ENCODE measurements at regions not wholly inside any gene's neighbourhood (a gene's known extent, or its start where the extent isn't known, plus 50 kb on each side); places are given as distances from the start of the nearest gene placed in this dataset.

DNA sequence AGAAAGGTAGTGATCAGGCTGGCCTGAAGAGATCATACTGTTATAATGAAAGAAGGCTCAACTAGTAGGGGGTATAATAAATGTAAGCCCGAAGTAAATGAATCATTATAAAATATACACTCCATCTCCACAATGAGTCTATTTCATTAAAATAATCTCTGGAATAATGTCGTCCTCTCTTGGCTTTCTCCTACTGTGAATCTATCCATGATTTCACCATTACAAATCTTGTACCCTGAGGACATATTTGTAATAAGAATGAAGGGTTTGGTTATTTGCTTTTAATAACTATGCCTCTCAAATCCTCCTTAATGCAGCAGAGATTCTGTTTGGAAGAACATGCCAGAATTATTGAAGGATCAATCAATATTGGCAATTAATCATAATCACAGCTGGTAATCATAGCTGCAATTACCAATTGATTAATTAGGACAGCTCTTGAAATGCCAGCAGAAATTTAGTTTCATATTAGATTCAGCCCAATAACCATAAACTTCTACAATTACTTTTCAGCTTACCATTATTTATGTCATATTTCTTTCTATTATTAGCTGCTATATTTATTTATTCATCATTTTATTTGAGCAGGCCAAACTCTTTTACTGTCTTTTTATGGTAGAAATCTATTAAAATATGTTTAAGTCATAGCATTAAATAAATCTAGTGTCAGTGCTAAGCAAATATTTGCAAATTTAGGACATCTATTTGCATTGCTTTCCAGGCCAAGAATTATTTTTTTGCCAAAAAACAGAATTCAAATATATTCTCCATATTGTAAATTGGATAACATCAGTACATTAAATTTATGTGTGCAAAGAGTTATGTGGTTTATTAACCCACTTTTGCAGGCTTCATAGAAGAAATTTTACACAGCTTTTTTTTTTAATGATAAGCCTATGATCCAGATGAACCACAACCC is 588.4 kb upstream of the LRRC4C start:
- no peak for DNase-seq (ENCODE audit: low read depth)

DNA sequence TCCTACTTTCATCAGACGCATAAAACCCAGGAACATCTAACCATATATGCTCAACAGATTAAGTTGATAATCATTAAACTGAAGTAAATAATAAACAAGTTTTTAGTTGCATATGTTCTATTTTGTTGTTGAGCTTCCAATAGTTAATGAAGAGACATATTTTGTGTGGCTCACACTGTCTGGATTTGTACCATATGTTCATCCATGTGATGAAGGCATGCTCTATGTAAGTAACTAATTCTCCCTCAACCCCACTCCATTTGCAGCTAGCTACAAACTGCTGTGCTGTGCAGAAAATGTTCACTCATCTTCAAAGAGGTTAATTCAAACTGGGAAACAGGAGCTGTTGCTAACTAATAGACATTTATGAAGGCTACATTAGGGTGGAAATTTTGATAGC is 589.7 kb upstream of the LRRC4C start:
- no peak for DNase-seq (ENCODE audit: low read depth)

DNA sequence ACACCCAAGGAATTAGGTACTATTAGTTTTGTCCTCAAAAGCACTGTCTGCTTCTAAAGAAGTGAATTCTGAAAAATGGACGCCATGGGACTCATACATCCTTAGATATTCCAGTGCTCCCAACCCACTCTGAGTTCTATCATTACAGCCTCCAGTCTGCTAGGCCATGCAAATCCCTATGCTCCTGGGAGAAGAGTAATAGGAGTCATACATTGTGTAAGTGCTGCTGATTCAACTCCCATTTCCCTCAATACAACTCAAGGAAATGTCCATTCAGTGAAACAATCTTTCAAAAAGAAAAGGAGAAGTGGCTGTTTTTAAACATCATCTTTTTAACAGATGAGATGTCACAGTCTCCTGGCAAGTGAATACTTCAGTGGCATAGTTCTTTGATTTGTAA is 590.2 kb upstream of the LRRC4C start:
- no peak for DNase-seq (ENCODE audit: low read depth)

DNA sequence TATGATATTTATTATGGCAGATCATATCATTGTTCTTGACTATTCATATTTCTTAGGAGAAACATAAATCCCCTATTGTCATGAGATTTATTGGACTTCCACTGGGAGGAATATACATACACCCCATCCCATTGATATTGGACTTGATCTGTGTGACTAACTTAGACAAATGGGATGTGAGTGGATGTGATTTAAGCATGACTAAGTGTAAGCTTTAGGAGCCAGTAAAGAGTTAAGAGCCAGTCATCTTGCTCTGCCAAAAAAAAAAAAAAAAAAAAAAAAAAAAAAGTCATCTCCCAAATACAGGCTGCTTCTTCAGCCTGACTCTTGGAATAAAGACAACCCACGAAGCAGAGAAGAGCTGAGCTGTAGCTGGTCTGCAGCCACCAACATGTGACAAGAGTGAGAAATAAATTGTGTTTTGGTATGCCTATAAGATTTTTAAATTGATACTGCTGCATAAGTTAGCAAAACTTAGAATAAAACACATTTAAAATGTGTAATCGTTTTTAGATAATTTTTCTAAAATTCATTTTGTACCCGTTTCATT is 595.0 kb upstream of the LRRC4C start:
- no peak for DNase-seq (ENCODE audit: low read depth)

DNA sequence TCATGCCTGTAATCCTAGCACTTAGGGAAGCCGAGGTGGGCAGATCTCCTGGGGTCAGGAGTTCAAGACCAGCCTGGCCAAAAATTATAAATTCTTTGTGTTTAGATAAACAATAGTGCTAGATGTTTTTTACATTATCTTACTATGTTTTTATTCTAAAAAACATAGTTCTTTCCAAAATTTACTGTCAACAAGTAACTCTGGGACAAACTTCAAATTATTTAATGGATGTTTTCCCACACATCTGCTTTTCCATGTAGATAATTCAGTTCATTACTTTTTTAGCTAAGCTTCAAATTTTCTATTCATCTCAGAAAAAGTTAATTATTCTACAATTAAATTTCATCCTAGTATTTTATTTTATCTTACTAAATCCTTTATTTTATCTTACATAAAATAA is 596.2 kb upstream of the LRRC4C start:
- DNase-seq (ENCODE audit: low read depth), result no peak

DNA sequence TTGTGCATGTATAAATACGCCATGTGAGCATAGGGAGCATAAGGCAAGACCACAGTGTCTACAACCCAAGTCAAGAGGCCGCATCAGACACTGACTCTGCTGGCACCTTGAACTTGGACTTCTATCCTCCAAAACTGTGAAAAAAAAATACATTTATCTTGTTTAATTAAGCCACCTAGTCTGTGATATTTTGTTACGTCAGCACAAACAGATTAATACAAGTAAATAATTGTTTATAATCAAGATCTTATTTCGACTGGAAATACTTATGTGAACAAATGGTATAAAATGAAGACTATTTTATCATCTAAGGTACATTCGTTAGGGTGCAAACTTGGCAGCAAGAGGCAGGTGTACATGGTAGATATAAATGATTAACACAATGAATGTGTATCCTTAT is 599.3 kb upstream of the LRRC4C start:
- DNase-seq (ENCODE audit: low read depth), result no peak

DNA sequence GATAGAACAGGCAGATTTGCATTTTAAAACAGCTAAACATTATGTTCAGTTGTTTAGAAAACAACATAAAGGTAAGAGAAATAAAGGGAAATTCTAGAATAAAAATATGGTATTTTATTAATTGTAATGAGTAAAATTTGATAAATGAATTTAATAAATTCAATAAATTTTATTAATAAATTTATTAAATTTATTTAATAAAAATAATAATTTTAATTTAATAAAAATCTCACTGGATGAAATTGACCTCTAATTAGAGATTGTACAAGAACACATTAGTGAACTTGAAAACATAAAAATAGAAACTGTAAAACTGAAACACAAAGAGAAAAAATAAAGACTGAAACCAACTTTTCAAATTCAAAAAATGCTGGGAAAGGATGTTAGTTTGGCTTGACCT is 605.7 kb upstream of the LRRC4C start:
- no peak for DNase-seq (ENCODE audit: low read depth)

DNA sequence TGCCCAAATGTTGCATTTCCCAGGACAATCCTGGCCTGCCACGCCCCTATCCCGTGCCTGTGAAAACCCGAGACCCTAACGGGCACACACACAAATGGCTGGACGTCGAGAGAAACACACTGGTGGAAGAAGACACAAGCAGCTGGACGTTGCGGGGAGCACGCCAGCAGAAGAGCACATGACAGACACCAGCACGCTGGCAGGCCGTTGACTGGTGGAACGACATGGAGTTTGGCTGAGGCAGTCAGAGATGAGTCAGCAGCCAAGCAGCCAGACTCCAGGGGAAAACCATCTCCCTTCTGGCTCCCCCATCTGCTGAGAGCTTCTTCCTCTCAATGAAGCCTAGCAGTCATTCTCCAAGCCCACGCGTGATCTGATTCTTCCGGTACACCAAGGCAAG is 606.7 kb upstream of the LRRC4C start:
- DNase-seq (ENCODE audit: low read depth), result no peak

DNA sequence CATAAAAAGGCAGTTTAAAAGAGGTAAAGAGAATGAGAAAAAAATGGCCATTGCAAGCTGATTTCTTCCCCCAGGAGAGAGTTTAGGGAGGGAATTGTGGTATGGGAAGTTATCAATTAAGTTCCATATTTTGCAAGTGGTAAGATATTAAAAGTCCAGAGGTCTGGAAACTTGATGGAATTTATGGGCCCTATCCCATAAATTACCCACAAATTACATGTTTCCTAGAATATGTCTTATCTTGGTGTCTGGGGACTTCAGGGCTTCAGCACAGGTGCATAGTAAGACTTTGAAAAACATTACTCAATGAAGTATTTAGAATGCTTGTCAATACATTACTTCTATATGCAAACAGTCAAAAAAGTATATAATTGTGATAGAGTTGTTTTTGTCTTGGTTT is 614.9 kb upstream of the LRRC4C start:
- no peak for DNase-seq (ENCODE audit: low read depth)

DNA sequence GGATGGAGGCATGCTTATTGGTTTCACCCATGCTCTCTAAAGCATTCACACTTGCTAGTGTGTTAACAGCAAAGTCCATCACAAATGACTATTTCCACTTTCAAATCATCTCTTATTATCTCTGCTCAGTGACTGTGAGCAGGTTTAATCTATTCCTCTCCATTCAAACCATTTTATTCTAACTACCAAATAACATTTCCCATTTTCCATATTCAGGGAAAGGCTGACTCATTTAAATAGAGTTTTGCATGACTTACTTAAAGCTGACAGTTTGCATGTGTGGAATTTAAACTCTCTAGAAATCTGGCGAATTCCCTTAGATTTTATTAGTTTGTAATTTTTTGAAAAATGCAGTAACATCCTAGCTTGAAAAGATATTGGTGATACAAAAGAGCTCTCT is 615.7 kb upstream of the LRRC4C start:
- DNase-seq (ENCODE audit: low read depth), result no peak

DNA sequence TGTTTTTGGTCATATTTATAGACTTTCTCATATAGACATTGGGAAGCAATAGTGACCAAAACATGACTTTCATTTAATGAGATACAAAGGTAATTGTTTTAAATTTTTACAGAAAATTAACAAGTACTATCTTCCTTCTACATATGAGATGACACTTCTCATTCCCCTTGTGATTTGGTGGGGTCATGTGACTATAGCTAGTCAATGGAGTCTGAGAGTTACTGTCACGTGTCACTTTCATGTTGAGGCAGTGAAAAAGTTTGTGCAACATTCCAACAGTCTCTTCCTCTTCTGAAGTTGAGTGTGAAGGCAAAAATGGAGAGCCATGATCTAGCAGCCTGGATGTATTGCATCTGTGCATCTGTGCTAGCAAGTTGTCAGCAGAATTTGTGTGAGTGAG is 618.3 kb upstream of the LRRC4C start:
- no peak for DNase-seq (ENCODE audit: low read depth)

DNA sequence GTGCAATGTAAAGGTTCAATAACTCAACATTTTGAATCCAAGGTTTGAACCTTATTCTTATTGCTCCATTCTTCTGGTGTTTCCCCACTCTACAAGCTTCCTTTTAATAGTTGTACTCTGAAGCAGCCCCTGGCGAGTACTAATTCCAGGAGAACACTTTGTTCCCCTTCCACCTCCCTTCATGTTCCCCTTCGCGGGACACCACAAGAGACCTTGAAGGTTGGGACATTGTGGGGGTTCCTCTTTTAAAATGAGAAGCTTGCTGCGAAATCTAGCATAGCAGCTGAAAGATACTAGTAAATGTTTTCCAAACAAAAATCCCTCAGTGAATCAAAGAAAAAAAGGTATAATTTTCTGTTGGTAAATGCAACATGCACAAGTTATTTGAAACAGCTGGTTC is 626.3 kb upstream of the LRRC4C start:
- no peak for DNase-seq (ENCODE audit: low read depth)

DNA sequence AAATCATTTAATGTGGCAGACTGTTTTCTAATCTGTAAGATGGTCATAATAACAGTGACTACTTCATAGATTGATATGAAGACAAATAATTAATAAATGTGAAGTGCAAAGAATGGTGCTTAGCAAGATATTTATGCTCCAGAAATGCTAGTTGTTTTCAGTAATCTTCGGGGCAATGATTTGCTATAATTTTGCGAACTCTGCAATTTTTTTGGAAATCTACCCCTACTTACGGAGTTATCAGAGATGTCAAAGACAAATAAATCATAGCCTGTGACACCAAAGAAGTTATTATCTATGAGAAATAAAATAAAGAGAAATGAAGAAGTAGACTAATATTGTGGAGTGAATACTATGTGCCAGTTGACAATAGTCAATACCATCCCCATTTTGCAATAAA is 634.1 kb upstream of the LRRC4C start:
- DNase-seq (ENCODE audit: low read depth), result no peak

DNA sequence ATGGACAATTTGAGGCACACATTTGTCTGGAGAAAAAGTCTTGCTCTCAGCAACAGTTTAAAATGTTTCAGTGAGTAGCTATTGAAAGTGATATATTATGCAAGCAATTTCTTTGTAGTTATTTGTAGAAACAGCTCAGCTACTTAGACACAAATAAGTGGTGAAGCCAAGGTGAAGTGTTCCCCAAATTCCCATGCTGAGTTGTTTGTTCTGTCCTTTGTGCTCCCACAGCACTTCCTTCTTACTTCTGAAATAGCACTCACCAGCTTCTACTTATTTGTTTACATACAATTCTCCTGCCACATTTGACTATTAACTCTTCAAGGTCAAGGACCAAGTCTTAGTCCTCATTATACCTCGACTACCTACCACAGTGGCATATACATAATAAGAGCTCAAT is 638.6 kb upstream of the LRRC4C start:
- DNase-seq (ENCODE audit: low read depth), result no peak

DNA sequence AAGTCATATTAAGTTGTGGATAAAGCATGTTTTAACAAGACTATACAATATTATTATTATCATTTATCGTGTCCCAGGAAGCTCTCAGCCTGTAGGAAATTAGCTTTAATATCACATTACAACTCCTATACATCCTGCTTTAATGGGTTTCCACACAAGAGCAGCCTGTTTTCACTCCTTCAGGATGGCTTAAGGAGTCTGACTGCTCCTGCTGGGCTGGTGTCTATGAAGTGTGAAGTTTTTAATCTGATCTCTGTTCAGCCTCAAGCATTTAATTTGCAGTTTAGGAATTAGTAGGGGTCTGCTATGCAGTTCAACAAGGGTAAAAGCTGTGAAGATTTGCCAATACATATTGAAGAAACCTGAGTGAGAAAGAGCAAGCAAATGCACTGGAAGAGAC is 653.4 kb upstream of the LRRC4C start:
- DNase-seq (ENCODE audit: low read depth), result no peak

DNA sequence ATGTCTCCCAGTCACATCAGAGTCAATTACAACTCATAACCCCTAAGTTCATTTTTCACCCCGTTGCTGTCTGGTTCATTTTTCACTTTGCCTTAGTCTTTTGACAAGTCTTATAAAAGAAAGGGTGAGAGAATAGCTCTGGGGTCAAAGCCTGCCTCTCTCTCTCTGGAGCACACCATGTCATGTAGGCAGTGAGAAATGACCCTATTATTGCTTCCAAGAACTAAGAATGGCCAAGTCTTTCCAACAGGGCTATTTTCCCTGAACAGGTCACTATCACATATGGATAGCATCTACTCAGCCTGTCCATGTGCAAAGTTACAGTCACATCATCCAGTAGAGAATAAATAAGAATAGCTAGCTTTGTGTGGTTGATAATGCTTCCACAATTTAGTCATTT is 655.5 kb upstream of the LRRC4C start:
- no peak for DNase-seq (ENCODE audit: low read depth)

DNA sequence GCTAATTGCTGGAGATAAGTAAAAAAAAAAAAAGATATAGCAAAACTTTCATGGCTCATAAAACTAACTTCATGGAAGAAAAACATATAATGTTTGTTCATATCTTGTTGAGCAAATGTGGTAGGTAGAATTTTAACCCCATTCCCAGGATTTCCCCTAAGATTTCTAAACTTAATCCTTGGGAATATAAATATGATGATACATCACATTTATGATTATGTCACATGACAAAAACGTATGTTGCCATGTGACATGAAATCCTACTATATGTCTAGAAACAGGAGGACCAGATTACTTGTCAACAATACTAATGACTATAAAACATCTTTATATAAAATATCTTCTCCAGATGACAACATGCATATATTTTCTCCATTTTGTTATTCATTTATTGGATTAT is 679.0 kb upstream of the LRRC4C start:
- DNase-seq (ENCODE audit: low read depth), result no peak

DNA sequence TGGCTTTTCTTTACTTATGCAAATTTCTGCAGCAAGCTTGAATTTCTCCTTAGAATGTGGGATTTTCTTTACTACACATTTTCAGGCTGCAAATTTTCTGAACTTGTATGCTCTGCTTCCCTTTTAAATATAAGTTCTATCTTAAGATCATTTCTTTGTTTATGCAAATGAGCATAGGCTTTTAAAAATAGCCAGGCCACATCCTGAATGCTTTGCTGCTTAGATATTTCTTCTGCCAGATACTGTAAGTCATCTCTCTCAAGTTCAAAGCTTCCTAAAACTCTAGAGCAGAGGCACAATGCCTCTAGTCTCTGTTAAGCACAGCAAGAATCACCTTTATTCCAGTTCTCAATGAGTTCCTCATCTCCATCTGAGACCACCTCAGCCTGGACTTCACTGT is 685.9 kb upstream of the LRRC4C start:
- no peak for DNase-seq (ENCODE audit: low read depth)

DNA sequence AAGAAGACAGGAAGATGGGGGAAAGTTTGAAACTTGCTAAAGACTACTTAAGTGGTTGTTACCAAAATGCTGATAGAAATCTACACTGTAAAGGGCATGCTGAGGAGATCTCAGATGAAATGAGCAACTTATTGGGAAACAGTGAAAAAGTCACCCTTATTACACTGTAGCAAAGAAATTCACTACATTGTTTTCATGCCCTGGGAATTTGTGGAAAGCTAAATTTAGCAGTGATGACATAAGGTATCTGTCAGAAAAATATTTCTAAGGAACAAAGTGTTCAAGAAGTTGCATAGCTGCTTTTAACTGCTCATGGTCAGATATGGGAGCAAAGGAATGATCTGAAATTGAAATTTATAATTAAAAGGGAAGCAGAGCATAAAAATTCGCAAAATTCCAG is 702.4 kb upstream of the LRRC4C start:
- no peak for DNase-seq (ENCODE audit: low read depth)

DNA sequence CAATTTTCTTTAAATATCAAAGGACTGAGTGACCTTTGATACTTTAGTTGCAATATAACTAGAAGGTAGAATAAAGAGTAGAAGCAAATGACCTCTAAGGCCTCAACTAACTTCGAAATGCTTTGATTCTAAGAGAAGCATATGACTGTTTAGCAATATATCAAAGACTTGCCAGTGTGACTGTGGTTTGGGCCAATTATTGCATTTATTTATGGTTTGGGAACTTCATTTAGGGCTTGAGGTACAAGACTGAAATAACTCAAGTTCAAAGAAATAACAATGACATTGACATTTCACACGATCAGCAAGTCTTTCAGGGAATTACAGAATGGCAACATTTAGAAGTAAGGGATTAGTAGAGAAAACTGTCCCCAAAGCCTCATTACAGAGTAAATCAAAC is 709.7 kb upstream of the LRRC4C start:
- no peak for DNase-seq (ENCODE audit: low read depth)

DNA sequence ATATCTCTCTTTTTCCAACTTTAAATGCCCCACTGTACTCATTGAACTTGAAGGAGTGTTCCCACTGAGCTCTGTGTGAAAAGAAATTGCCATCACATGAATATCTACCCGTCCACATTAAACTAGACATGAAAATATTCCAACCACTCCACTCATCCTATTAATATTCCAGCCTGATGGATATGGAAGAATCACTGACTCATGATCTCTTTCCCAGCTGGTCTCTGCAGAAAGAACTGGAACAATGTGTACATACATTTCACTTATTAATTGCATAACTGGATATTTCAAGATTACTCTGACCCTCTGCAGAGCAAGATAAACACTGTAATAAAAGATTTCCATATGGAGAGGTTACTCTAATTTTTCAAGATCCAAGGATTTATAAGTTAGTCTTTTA is 711.1 kb upstream of the LRRC4C start:
- DNase-seq (ENCODE audit: low read depth), result no peak

DNA sequence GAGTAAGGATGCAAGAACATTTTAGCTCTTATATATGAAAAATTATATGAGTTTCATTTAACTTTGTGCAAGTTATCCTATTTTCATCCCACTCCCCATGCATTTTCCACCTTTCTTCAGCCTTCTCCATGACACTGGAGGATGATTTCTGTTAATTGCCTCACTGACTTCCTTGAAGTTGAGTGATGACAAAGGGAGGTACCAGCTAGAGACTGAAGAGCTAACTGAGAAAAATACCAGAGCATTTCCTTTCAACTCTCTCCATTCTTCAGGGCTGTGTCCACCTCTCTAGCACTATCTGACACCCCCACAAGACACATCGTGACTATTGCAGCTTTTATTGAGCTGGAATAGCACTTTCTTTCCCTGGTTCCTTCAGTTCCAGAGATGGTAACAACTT is 711.6 kb upstream of the LRRC4C start:
- no peak for DNase-seq (ENCODE audit: low read depth)

DNA sequence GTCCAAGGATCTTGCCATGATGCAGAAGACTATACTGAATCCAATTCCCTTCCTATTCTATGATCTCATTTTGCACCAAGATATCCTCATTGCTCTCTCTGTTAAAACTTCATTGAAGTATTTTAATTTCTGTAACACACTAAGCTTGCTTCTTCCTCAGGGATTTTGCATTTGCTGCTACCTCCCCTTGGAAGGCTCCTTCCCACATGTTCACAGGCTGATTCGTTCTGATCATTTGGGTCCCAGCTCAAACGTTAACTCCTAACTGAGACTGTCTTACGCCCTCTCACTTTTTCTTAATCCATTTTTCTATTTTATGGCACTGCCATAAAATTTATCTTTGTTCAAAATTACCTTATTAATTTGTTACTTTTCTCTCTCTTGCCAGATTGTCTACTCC is 713.0 kb upstream of the LRRC4C start:
- no peak for DNase-seq (ENCODE audit: low read depth)

DNA sequence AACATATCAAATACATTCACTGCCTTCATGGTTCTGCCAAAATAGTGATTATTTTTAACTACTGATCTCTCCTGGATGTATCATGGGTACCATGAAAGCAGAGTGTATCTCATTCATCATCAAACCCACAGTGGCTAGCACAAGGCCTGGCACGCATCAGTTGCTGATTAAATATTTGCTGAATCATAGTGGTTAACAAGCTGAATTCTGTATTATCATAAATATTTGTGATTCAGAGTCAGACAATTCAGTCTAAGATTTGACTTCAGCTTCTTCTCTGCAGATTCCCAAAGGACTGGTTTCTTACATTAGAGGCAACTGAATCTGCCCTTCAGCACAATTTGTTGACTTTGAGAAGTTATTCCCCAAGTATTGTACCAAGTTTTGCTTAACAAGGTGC is 715.8 kb upstream of the LRRC4C start:
- DNase-seq (ENCODE audit: low read depth), result no peak
